ENCODE measurements at regions not wholly inside any gene's neighbourhood (a gene's known extent, or its start where the extent isn't known, plus 50 kb on each side); places are given as distances from the start of the nearest gene placed in this dataset.
"Not testable (repeated sequence)": the region's sequence is repeated elsewhere in the genome, so short reads cannot be mapped to it uniquely, and the experiment has no call there.

- H3K4me1 ChIP-seq (replicated peaks), result no peaks in the 10 kb centered on the region
- 67% methylated on average over 1 of the region's 1 CpG for WGBS
- intact Hi-C loops (cut with DNase I), result no loop called here
- H3K27me3 ChIP-seq (replicated peaks; ENCODE audit: insufficient read depth), result no peaks in the 10 kb centered on the region
- H3K4me3 ChIP-seq, result no peak overlapping the region
- DNase-seq (ENCODE audit: low spot score), result no peak
- H3K27ac ChIP-seq, result no peak overlapping the region
- no peaks in the 10 kb centered on the region for H3K36me3 ChIP-seq
- no peak for TF ChIP-seq POLR2AphosphoS5 (IDR thresholded peaks at IDR 0.05)
- no peaks in the 10 kb centered on the region for H3K9me3 ChIP-seq
Observed at GRCh38 chr13:88026241-88026640, 355.1 kb downstream of the SLITRK5 start.

GRCh38 chr13:88031980-88032559, 360.9 kb downstream of the SLITRK5 start:
- intact Hi-C loops (cut with DNase I), result no loop called here
- DNase-seq (ENCODE audit: low spot score), result no peak
- TF ChIP-seq POLR2A (IDR thresholded peaks at IDR 0.05), result no peak
- no peak for TF ChIP-seq POLR2AphosphoS5 (IDR thresholded peaks at IDR 0.05)
- no peak for TF ChIP-seq CTCF (IDR thresholded peaks at IDR 0.05)

GRCh38 chr13:88036205-88036604, 365.0 kb downstream of the SLITRK5 start:
- H3K4me1 ChIP-seq (replicated peaks); H3K4me3 ChIP-seq: not testable (repeated sequence)

More at GRCh38 chr13:88031980-88032559, 360.9 kb downstream of the SLITRK5 start:
- H3K4me3 ChIP-seq, result no peak overlapping the region
- no peaks in the 10 kb centered on the region for H3K4me1 ChIP-seq (replicated peaks)
- H3K27me3 ChIP-seq (replicated peaks; ENCODE audit: insufficient read depth), result no peaks in the 10 kb centered on the region
- H3K9me3 ChIP-seq, result no peaks in the 10 kb centered on the region
- H3K27ac ChIP-seq, result no peak overlapping the region
- no peaks in the 10 kb centered on the region for H3K36me3 ChIP-seq

GRCh38 chr13:88042489-88042888, 371.3 kb downstream of the SLITRK5 start:
- no peaks in the 10 kb centered on the region for H3K36me3 ChIP-seq
- H3K27me3 ChIP-seq (replicated peaks; ENCODE audit: insufficient read depth), result no peaks in the 10 kb centered on the region
- no peak overlapping the region for H3K4me3 ChIP-seq
- no peak overlapping the region for H3K27ac ChIP-seq
- 53% methylated on average over 1 of the region's 1 CpG for WGBS
- DNase-seq (ENCODE audit: low spot score), result no peak
- H3K4me1 ChIP-seq (replicated peaks), result no peaks in the 10 kb centered on the region
- TF ChIP-seq POLR2AphosphoS5 (IDR thresholded peaks at IDR 0.05) (no peak), CTCF (IDR thresholded peaks at IDR 0.05) (no peak), POLR2A (IDR thresholded peaks at IDR 0.05) (no peak)
- intact Hi-C loops (cut with DNase I), result no loop called here
- H3K9me3 ChIP-seq, result no peaks in the 10 kb centered on the region

More at GRCh38 chr13:88036205-88036604, 365.0 kb downstream of the SLITRK5 start:
- H3K27ac ChIP-seq; H3K27me3 ChIP-seq (replicated peaks; ENCODE audit: insufficient read depth); intact Hi-C loops (cut with DNase I); DNase-seq (ENCODE audit: low spot score); H3K9me3 ChIP-seq; H3K36me3 ChIP-seq: not testable (repeated sequence)
- 95% methylated on average over 8 of the region's 8 CpGs for WGBS

- H3K4me3 ChIP-seq, result no peak overlapping the region
- no peaks in the 10 kb centered on the region for H3K36me3 ChIP-seq
- no peaks in the 10 kb centered on the region for H3K9me3 ChIP-seq
- TF ChIP-seq CTCF (IDR thresholded peaks at IDR 0.05), result no peak
- TF ChIP-seq POLR2AphosphoS5 (IDR thresholded peaks at IDR 0.05), result no peak
- no peak for TF ChIP-seq POLR2A (IDR thresholded peaks at IDR 0.05)
- no peaks in the 10 kb centered on the region for H3K4me1 ChIP-seq (replicated peaks)
- intact Hi-C loops (cut with DNase I), result no loop called here
- WGBS, result 81% methylated on average over 8 of the region's 8 CpGs
- H3K27me3 ChIP-seq (replicated peaks; ENCODE audit: insufficient read depth), result no peaks in the 10 kb centered on the region
- H3K27ac ChIP-seq, result no peak overlapping the region
- no peak for DNase-seq (ENCODE audit: low spot score)
Observed at GRCh38 chr13:88051746-88052482, 380.7 kb downstream of the SLITRK5 start.

- intact Hi-C loops (cut with DNase I), result no loop called here
Observed at GRCh38 chr13:88063741-88064140, 392.6 kb downstream of the SLITRK5 start.

More at GRCh38 chr13:88063741-88064140, 392.6 kb downstream of the SLITRK5 start:
- no peak overlapping the region for H3K4me3 ChIP-seq
- no peaks in the 10 kb centered on the region for H3K9me3 ChIP-seq
- DNase-seq (ENCODE audit: low spot score), result no peak
- H3K27me3 ChIP-seq (replicated peaks; ENCODE audit: insufficient read depth), result no peaks in the 10 kb centered on the region
- WGBS, result 0% methylated on average over 1 of the region's 1 CpG
- no peaks in the 10 kb centered on the region for H3K4me1 ChIP-seq (replicated peaks)
- TF ChIP-seq CTCF (IDR thresholded peaks at IDR 0.05), result no peak
- no peak for TF ChIP-seq POLR2AphosphoS5 (IDR thresholded peaks at IDR 0.05)
- TF ChIP-seq POLR2A (IDR thresholded peaks at IDR 0.05), result no peak
- H3K27ac ChIP-seq, result no peak overlapping the region
- no peaks in the 10 kb centered on the region for H3K36me3 ChIP-seq

All from prostate gland (tissue), 2 donors.